ENCODE measurements at regions not wholly inside any gene's neighbourhood (a gene's known extent, or its start where the extent isn't known, plus 50 kb on each side); places are given as distances from the start of the nearest gene placed in this dataset.

- no peak for DNase-seq (ENCODE audit: low read depth in 3 of 3)
Observed at GRCh38 chr16:86975445-86975844, 341.7 kb downstream of the C16orf95 start.

- no peak for DNase-seq (ENCODE audit: low read depth in 3 of 3)
Observed at GRCh38 chr16:86977076-86977676, 340.0 kb downstream of the C16orf95 start.

GRCh38 chr16:86978445-86979030 is 338.7 kb downstream of the C16orf95 start:
- DNase-seq (ENCODE audit: low read depth in 3 of 3): no peak

GRCh38 chr16:86979061-86979460 is 338.1 kb downstream of the C16orf95 start:
- no peak for DNase-seq (ENCODE audit: low read depth in 3 of 3)

GRCh38 chr16:86979984-86980553 is 337.1 kb downstream of the C16orf95 start:
- DNase-seq (ENCODE audit: low read depth in 3 of 3): no peak

- no peak for DNase-seq (ENCODE audit: low read depth in 3 of 3)
Observed at GRCh38 chr16:86980644-86981043, 336.5 kb downstream of the C16orf95 start.

GRCh38 chr16:86982347-86982596 is 334.9 kb downstream of the C16orf95 start:
- DNase-seq (ENCODE audit: low read depth in 3 of 3): no peak

GRCh38 chr16:86982912-86983311 is 334.3 kb downstream of the C16orf95 start:
- DNase-seq (ENCODE audit: low read depth in 3 of 3): no peak

- DNase-seq (ENCODE audit: low read depth in 3 of 3): no peak
Observed at GRCh38 chr16:86983621-86984020, 333.6 kb downstream of the C16orf95 start.

GRCh38 chr16:86984343-86984742 is 332.8 kb downstream of the C16orf95 start:
- DNase-seq (ENCODE audit: low read depth in 3 of 3): no peak

GRCh38 chr16:86984991-86985647 is 332.1 kb downstream of the C16orf95 start:
- no peak for DNase-seq (ENCODE audit: low read depth in 3 of 3)

GRCh38 chr16:86985648-86986015 is 331.6 kb downstream of the C16orf95 start:
- no peak for DNase-seq (ENCODE audit: low read depth in 3 of 3)

- DNase-seq (ENCODE audit: low read depth in 3 of 3): no peak
Observed at GRCh38 chr16:86986136-86986535, 331.1 kb downstream of the C16orf95 start.

GRCh38 chr16:86986809-86987487 is 330.2 kb downstream of the C16orf95 start:
- DNase-seq (ENCODE audit: low read depth in 3 of 3): no peak

GRCh38 chr16:86987746-86988670 is 329.2 kb downstream of the C16orf95 start:
- no peak for DNase-seq (ENCODE audit: low read depth in 3 of 3)

- DNase-seq (ENCODE audit: low read depth in 3 of 3): no peak
Observed at GRCh38 chr16:86988920-86989696, 328.1 kb downstream of the C16orf95 start.

GRCh38 chr16:86990451-86990850 is 326.7 kb downstream of the C16orf95 start:
- DNase-seq (ENCODE audit: low read depth in 3 of 3): no peak

- no peak for DNase-seq (ENCODE audit: low read depth in 3 of 3)
Observed at GRCh38 chr16:86991679-86992078, 325.5 kb downstream of the C16orf95 start.

GRCh38 chr16:86992587-86992986 is 324.6 kb downstream of the C16orf95 start:
- DNase-seq (ENCODE audit: low read depth in 3 of 3): no peak

- no peak for DNase-seq (ENCODE audit: low read depth in 3 of 3)
Observed at GRCh38 chr16:86993426-86994110, 323.6 kb downstream of the C16orf95 start.
